ENCODE measurements at regions not wholly inside any gene's neighbourhood (a gene's known extent, or its start where the extent isn't known, plus 50 kb on each side); places are given as distances from the start of the nearest gene placed in this dataset.

- Histone ChIP-seq H4K5ac (ENCODE audit: insufficient read length, low read depth, low read length) (no peak overlapping the region), H4K8ac (replicated peaks; ENCODE audit: insufficient read length, low read depth, low read length) (no peak overlapping the region), H3K56ac (ENCODE audit: insufficient read length, low read depth, low read length) (no peak overlapping the region), H3K4me2 (ENCODE audit: insufficient read depth, insufficient read length, low read length) (no peak overlapping the region), H3K23ac (ENCODE audit: insufficient read length, low read depth, low read length) (no peak overlapping the region), H3K4me1 (ENCODE audit: insufficient read depth, low read length) (peaks cover 2% of the 10 kb centered on the region; the same call in 1 of the 2 replicates), H3K14ac (ENCODE audit: insufficient read depth, low read length) (no peak overlapping the region), H3T11ph (ENCODE audit: low read length) (no peak overlapping the region), H3K9me3 (ENCODE audit: control insufficient read depth, low read depth, low read length) (no peaks in the 10 kb centered on the region), H3K27me3 (ENCODE audit: insufficient read depth, low read length) (no peaks in the 10 kb centered on the region; the same call in 1 of the 2 replicates), H3K18ac (ENCODE audit: insufficient read length, low read depth, low read length) (no peak overlapping the region), H3K27ac (ENCODE audit: insufficient read length, low read depth, low read length) (no peak overlapping the region), H2BK120ac (ENCODE audit: low read depth, low read length, poor library complexity, severe bottlenecking) (no peak overlapping the region), H2BK20ac (ENCODE audit: low read depth, low read length, poor library complexity, severe bottlenecking) (no peak overlapping the region), H2BK5ac (ENCODE audit: insufficient read length, low read length) (no peak overlapping the region), H2BK12ac (ENCODE audit: insufficient read length, low read depth, low read length) (no peak overlapping the region), H3K79me1 (ENCODE audit: insufficient read depth, low read depth, low read length, poor library complexity, severe bottlenecking) (no peaks in the 10 kb centered on the region), H2BK15ac (ENCODE audit: low read depth, low read length) (no peak overlapping the region), H4K20me1 (ENCODE audit: control insufficient read depth, insufficient read depth, insufficient read length) (no peaks in the 10 kb centered on the region), H2AFZ (ENCODE audit: low read length) (no peak overlapping the region), H3K79me2 (ENCODE audit: insufficient read depth, low read length) (no peaks in the 10 kb centered on the region), H3K23me2 (ENCODE audit: insufficient read length, low read depth, low read length, poor library complexity, severe bottlenecking) (peaks cover 7% of the 10 kb centered on the region), H3K9ac (ENCODE audit: extremely low read depth, insufficient read length, low read length) (no peak overlapping the region), H4K91ac (ENCODE audit: insufficient read length, low read depth, low read length) (no peak overlapping the region), H2AK5ac (ENCODE audit: insufficient read length, low read length) (no peak overlapping the region), H3K4ac (ENCODE audit: low read depth, low read length) (no peak overlapping the region)
- peaks cover 34% of the 10 kb centered on the region for H3K27me3 Mint-ChIP-seq (ENCODE audit: low read depth)
- no peak for TF ChIP-seq CTCF (conservative IDR thresholded peaks at IDR 0.05)
- H3K4me1 Mint-ChIP-seq: peaks cover 44 to 49% of the 10 kb centered on the region in 2 experiments
- peaks cover 3 to 9% (median 4%) of the 10 kb centered on the region in 3 experiments; a peak in 5 of 7 replicates for H3K36me3 Mint-ChIP-seq (ENCODE audit: insufficient read depth in 1 of 3, low read depth in 3 of 3)
- peaks cover 3 to 7% of the 10 kb centered on the region in 2 experiments for H3K9me3 Mint-ChIP-seq
- no peak overlapping the region for H3K4me3 Mint-ChIP-seq
- no peak for DNase-seq
- H3K27ac Mint-ChIP-seq: no peak overlapping the region
- WGBS (ENCODE audit: extremely low coverage, insufficient read length, low lambda C conversion rate): no CpG with 5 or more reads among the region's 3 CpGs
Observed at GRCh38 chr12:113612793-113613192, 141.1 kb upstream of the LHX5 start.

Data from H9 (cell line).